GM18907 (cell line): ENCODE measurements at regions not wholly inside any gene's neighbourhood (a gene's known extent, or its start where the extent isn't known, plus 50 kb on each side); places are given as distances from the start of the nearest gene placed in this dataset.

Experiments used
- ATAC-seq: cut with Tn5 transposase; IDR thresholded peaks from one replicate; pipeline ENCODE4 v1.9.1; 2021; ENCODE audit warnings: mild to moderate bottlenecking, moderate library complexity; ENCODE audit not compliant: unreplicated experiment

GRCh38 chr10:104574838-104575237 lies 66.3 kb upstream of the SORCS3 start:
- ATAC-seq = no peak

- no peak for ATAC-seq
These were observed 64.5 kb upstream of the SORCS3 start for GRCh38 chr10:104576611-104577010.

- ATAC-seq = no peak
These were observed 63.9 kb upstream of the SORCS3 start for GRCh38 chr10:104577163-104577562.

GRCh38 chr10:104577861-104578521 lies 63.1 kb upstream of the SORCS3 start:
- ATAC-seq = no peak

- no peak for ATAC-seq
These were observed 62.4 kb upstream of the SORCS3 start for GRCh38 chr10:104578671-104579070.

GRCh38 chr10:104579136-104579535 lies 62.0 kb upstream of the SORCS3 start:
- no peak for ATAC-seq

- no peak for ATAC-seq
These were observed 60.8 kb upstream of the SORCS3 start for GRCh38 chr10:104580321-104580720.

GRCh38 chr10:104580774-104581675 lies 60.1 kb upstream of the SORCS3 start:
- ATAC-seq = peak; percentile 81

- no peak for ATAC-seq
These were observed 59.0 kb upstream of the SORCS3 start for GRCh38 chr10:104581884-104582601.

- no peak for ATAC-seq
These were observed 58.5 kb upstream of the SORCS3 start for GRCh38 chr10:104582602-104582951.

GRCh38 chr10:104582966-104583365 lies 58.1 kb upstream of the SORCS3 start:
- ATAC-seq = no peak

- ATAC-seq = no peak
These were observed 56.5 kb upstream of the SORCS3 start for GRCh38 chr10:104584541-104584940.

- no peak for ATAC-seq
These were observed 53.3 kb upstream of the SORCS3 start for GRCh38 chr10:104587751-104588150.

- ATAC-seq = no peak
These were observed 51.7 kb upstream of the SORCS3 start for GRCh38 chr10:104589431-104589830.

GRCh38 chr10:104589871-104590270 lies 51.2 kb upstream of the SORCS3 start:
- no peak for ATAC-seq
